ENCODE measurements at regions not wholly inside any gene's neighbourhood (a gene's known extent, or its start where the extent isn't known, plus 50 kb on each side); places are given as distances from the start of the nearest gene placed in this dataset.

GRCh38 chr15:94963953-94964352, 732.6 kb downstream of the MCTP2 start:
- peaks cover 8% of the 10 kb centered on the region for H3K4me1 Mint-ChIP-seq
- H3K27ac Mint-ChIP-seq = no peak overlapping the region
- H3K9me3 Mint-ChIP-seq = peaks cover 24% of the 10 kb centered on the region
- peaks cover 3% of the 10 kb centered on the region; the same call in 1 of the 2 replicates for H3K36me3 Mint-ChIP-seq
- CTCF ChIA-PET = no interaction called here
- no peaks in the 10 kb centered on the region for H3K27me3 Mint-ChIP-seq (ENCODE audit: low read depth)
- H3K4me3 Mint-ChIP-seq = no peak overlapping the region
- TF ChIP-seq, protein P1, sequence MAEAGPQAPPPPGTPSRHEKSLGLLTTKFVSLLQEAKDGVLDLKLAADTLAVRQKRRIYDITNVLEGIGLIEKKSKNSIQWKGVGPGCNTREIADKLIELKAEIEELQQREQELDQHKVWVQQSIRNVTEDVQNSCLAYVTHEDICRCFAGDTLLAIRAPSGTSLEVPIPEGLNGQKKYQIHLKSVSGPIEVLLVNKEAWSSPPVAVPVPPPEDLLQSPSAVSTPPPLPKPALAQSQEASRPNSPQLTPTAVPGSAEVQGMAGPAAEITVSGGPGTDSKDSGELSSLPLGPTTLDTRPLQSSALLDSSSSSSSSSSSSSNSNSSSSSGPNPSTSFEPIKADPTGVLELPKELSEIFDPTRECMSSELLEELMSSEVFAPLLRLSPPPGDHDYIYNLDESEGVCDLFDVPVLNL (CRISPR knock-in tag; IDR thresholded peaks at IDR 0.05; ENCODE audit: borderline replicate concordance, low read depth) = no peak
- TF ChIP-seq, protein P2, sequence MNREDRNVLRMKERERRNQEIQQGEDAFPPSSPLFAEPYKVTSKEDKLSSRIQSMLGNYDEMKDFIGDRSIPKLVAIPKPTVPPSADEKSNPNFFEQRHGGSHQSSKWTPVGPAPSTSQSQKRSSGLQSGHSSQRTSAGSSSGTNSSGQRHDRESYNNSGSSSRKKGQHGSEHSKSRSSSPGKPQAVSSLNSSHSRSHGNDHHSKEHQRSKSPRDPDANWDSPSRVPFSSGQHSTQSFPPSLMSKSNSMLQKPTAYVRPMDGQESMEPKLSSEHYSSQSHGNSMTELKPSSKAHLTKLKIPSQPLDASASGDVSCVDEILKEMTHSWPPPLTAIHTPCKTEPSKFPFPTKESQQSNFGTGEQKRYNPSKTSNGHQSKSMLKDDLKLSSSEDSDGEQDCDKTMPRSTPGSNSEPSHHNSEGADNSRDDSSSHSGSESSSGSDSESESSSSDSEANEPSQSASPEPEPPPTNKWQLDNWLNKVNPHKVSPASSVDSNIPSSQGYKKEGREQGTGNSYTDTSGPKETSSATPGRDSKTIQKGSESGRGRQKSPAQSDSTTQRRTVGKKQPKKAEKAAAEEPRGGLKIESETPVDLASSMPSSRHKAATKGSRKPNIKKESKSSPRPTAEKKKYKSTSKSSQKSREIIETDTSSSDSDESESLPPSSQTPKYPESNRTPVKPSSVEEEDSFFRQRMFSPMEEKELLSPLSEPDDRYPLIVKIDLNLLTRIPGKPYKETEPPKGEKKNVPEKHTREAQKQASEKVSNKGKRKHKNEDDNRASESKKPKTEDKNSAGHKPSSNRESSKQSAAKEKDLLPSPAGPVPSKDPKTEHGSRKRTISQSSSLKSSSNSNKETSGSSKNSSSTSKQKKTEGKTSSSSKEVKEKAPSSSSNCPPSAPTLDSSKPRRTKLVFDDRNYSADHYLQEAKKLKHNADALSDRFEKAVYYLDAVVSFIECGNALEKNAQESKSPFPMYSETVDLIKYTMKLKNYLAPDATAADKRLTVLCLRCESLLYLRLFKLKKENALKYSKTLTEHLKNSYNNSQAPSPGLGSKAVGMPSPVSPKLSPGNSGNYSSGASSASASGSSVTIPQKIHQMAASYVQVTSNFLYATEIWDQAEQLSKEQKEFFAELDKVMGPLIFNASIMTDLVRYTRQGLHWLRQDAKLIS (CRISPR knock-in tag; IDR thresholded peaks at IDR 0.05; ENCODE audit: borderline replicate concordance) = no peak
- TF ChIP-seq RELA (CRISPR knock-in tag; IDR thresholded peaks at IDR 0.05; ENCODE audit: borderline replicate concordance) (no peak), ZNF532 (CRISPR knock-in tag; IDR thresholded peaks at IDR 0.05; ENCODE audit: borderline replicate concordance) (no peak), GRHL2 (CRISPR knock-in tag; IDR thresholded peaks at IDR 0.05; ENCODE audit: insufficient replicate concordance, severe bottlenecking) (no peak), ELF4 (CRISPR knock-in tag; IDR thresholded peaks at IDR 0.05; ENCODE audit: low read depth) (no peak), JUN (CRISPR knock-in tag; IDR thresholded peaks at IDR 0.05) (no peak), ZBTB21 (CRISPR knock-in tag; IDR thresholded peaks at IDR 0.05; ENCODE audit: borderline replicate concordance) (no peak), SOX15 (CRISPR knock-in tag; IDR thresholded peaks at IDR 0.05) (no peak), NFE2L1 (CRISPR knock-in tag; IDR thresholded peaks at IDR 0.05) (no peak), FOXP1 (CRISPR knock-in tag; IDR thresholded peaks at IDR 0.05; ENCODE audit: borderline replicate concordance) (no peak), ZNF219 (CRISPR knock-in tag; IDR thresholded peaks at IDR 0.05; ENCODE audit: borderline replicate concordance) (no peak), GABPB1 (CRISPR knock-in tag; IDR thresholded peaks at IDR 0.05) (no peak), ZNF317 (CRISPR knock-in tag; IDR thresholded peaks at IDR 0.05; ENCODE audit: borderline replicate concordance, low read depth) (no peak)
- DNase-seq (ENCODE audit: low spot score) (no peak), ATAC-seq (no peak)
- POLR2A ChIA-PET = no interaction called here

DNA sequence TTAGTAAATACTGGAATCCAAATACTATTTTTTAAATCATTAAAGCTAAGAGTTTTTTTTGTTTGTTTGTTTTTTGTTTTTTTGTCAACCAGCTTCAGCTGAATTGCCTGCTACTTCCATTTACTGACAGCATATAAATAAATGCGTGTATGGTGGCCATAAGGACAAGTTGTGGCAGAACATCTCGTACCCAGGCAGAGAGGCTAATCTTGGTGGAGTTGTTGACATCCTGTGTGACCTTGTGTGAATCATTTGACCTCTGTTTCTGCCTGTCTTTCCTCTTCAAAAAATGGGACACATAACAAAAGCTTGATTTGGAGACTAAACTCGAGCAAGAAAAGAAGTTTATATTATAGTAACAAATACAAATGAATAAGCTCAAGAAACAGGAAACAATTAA, 734.2 kb downstream of the MCTP2 start:
- no peak for ATAC-seq
- Mint-ChIP-seq H3K36me3 (0 out of 2 replicates have a peak, but pooled peaks cover 3% of the 10 kb centered on the region), H3K4me1 (peaks cover 8% of the 10 kb centered on the region), H3K27me3 (ENCODE audit: low read depth) (no peaks in the 10 kb centered on the region), H3K4me3 (no peak overlapping the region), H3K9me3 (peaks cover 17% of the 10 kb centered on the region), H3K27ac (no peak overlapping the region)
- ChIA-PET CTCF (no interaction called here), POLR2A (no interaction called here)
- DNase-seq (ENCODE audit: low spot score) = no peak
- TF ChIP-seq CBFB (CRISPR knock-in tag; IDR thresholded peaks at IDR 0.05; ENCODE audit: low read depth) (no peak), MXD4 (CRISPR knock-in tag; IDR thresholded peaks at IDR 0.05; ENCODE audit: borderline replicate concordance) (no peak), CREM (CRISPR knock-in tag; IDR thresholded peaks at IDR 0.05) (no peak), ZBTB21 (CRISPR knock-in tag; IDR thresholded peaks at IDR 0.05; ENCODE audit: borderline replicate concordance) (no peak), NFE2L1 (CRISPR knock-in tag; IDR thresholded peaks at IDR 0.05) (no peak), OVOL2 (CRISPR knock-in tag; IDR thresholded peaks at IDR 0.05; ENCODE audit: borderline replicate concordance) (no peak), ZNF512 (CRISPR knock-in tag; IDR thresholded peaks at IDR 0.05; ENCODE audit: borderline replicate concordance) (no peak)
- TF ChIP-seq, protein P3, sequence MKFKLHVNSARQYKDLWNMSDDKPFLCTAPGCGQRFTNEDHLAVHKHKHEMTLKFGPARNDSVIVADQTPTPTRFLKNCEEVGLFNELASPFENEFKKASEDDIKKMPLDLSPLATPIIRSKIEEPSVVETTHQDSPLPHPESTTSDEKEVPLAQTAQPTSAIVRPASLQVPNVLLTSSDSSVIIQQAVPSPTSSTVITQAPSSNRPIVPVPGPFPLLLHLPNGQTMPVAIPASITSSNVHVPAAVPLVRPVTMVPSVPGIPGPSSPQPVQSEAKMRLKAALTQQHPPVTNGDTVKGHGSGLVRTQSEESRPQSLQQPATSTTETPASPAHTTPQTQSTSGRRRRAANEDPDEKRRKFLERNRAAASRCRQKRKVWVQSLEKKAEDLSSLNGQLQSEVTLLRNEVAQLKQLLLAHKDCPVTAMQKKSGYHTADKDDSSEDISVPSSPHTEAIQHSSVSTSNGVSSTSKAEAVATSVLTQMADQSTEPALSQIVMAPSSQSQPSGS (CRISPR knock-in tag; IDR thresholded peaks at IDR 0.05; ENCODE audit: borderline replicate concordance, low read depth) = no peak
- TF ChIP-seq, protein P4, sequence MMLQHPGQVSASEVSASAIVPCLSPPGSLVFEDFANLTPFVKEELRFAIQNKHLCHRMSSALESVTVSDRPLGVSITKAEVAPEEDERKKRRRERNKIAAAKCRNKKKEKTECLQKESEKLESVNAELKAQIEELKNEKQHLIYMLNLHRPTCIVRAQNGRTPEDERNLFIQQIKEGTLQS (CRISPR knock-in tag; conservative IDR thresholded peaks at IDR 0.05) = no peak
- TF ChIP-seq, protein P1 (CRISPR knock-in tag; IDR thresholded peaks at IDR 0.05; ENCODE audit: borderline replicate concordance, low read depth) = no peak
